ENCODE measurements at regions not wholly inside any gene's neighbourhood (a gene's known extent, or its start where the extent isn't known, plus 50 kb on each side); places are given as distances from the start of the nearest gene placed in this dataset.

GRCh38 chr1:68370101-68370915, 79.4 kb downstream of the RPE65 start:
- in situ Hi-C loops (cut with HindIII; ENCODE audit: low sequenced_read_pairs), result no loop called here
- no peak for TF ChIP-seq CTCF (IDR thresholded peaks at IDR 0.05; ENCODE audit: low read depth, low read length, missing control alignments)
- no peak for DNase-seq (ENCODE audit: low read depth)
- H3K4me3 ChIP-seq (ENCODE audit: low read depth, low read length), result no peak overlapping the region

GRCh38 chr1:68366572-68366971, 83.2 kb downstream of the RPE65 start:
- H3K4me3 ChIP-seq (ENCODE audit: low read depth, low read length), result no peak overlapping the region
- no peak for TF ChIP-seq CTCF (IDR thresholded peaks at IDR 0.05; ENCODE audit: low read depth, low read length, missing control alignments)
- DNase-seq (ENCODE audit: low read depth), result no peak
- in situ Hi-C loops (cut with HindIII; ENCODE audit: low sequenced_read_pairs), result no loop called here

GRCh38 chr1:68365709-68366382, 83.9 kb downstream of the RPE65 start:
- no peak for TF ChIP-seq CTCF (IDR thresholded peaks at IDR 0.05; ENCODE audit: low read depth, low read length, missing control alignments)
- in situ Hi-C loops (cut with HindIII; ENCODE audit: low sequenced_read_pairs), result no loop called here
- no peak overlapping the region for H3K4me3 ChIP-seq (ENCODE audit: low read depth, low read length)
- DNase-seq (ENCODE audit: low read depth), result no peak

- DNase-seq (ENCODE audit: low read depth), result no peak
- no peak for TF ChIP-seq CTCF (IDR thresholded peaks at IDR 0.05; ENCODE audit: low read depth, low read length, missing control alignments)
- in situ Hi-C loops (cut with HindIII; ENCODE audit: low sequenced_read_pairs), result no loop called here
- no peak overlapping the region for H3K4me3 ChIP-seq (ENCODE audit: low read depth, low read length)
These were observed 86.4 kb downstream of the RPE65 start for GRCh38 chr1:68363339-68363738.

- in situ Hi-C loops (cut with HindIII; ENCODE audit: low sequenced_read_pairs), result no loop called here
- no peak overlapping the region for H3K4me3 ChIP-seq (ENCODE audit: low read depth, low read length)
- no peak for TF ChIP-seq CTCF (IDR thresholded peaks at IDR 0.05; ENCODE audit: low read depth, low read length, missing control alignments)
- no peak for DNase-seq (ENCODE audit: low read depth)
These were observed 88.3 kb downstream of the RPE65 start for GRCh38 chr1:68361346-68361910.

GRCh38 chr1:68359045-68359444, 90.7 kb downstream of the RPE65 start:
- no peak overlapping the region for H3K4me3 ChIP-seq (ENCODE audit: low read depth, low read length)
- no peak for TF ChIP-seq CTCF (IDR thresholded peaks at IDR 0.05; ENCODE audit: low read depth, low read length, missing control alignments)
- in situ Hi-C loops (cut with HindIII; ENCODE audit: low sequenced_read_pairs), result no loop called here

More at GRCh38 chr1:68359045-68359444, 90.7 kb downstream of the RPE65 start:
- DNase-seq (ENCODE audit: low read depth), result no peak

Data from astrocyte of the cerebellum (primary cell).